ENCODE measurements at regions not wholly inside any gene's neighbourhood (a gene's known extent, or its start where the extent isn't known, plus 50 kb on each side); places are given as distances from the start of the nearest gene placed in this dataset.

DNA sequence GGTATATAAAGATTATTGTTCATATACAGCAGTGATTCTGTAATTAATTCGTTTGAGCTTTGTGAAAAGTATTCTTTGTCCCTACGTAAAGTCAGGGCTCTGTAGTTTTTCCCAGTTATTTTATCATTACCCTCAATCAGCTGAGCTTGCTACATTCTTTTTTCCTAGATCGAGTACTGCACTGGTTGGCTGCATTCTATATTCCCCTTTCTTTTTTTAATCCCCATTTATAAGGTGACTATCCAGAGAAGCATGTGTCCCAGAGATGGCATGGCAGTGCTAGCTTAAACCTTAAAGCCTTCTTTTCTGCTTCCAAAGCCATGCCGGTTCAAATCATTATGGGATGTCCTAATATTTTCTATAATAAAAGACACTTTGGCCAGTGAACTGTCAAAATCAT is 230.1 kb upstream of the CELF2 start:
- no peak overlapping the region for H3K27ac ChIP-seq (ENCODE audit: low read depth, low read length, poor library complexity, severe bottlenecking)
- H3K4me2 ChIP-seq (ENCODE audit: low read length): no peak overlapping the region
- no peaks in the 10 kb centered on the region for H3K27me3 ChIP-seq (ENCODE audit: insufficient read depth, low read length)
- no peak for TF ChIP-seq EZH2 (IDR thresholded peaks at IDR 0.05; ENCODE audit: borderline replicate concordance, low read length)
- no peak for TF ChIP-seq CTCF (IDR thresholded peaks at IDR 0.05; ENCODE audit: low read length)
- no peak overlapping the region for H3K9ac ChIP-seq (ENCODE audit: low read length)
- no peak overlapping the region for H3K4me3 ChIP-seq (ENCODE audit: low read depth, low read length, poor library complexity, severe bottlenecking)
- H3K36me3 ChIP-seq (ENCODE audit: insufficient read depth, low read length): no peaks in the 10 kb centered on the region
- H3K79me2 ChIP-seq (ENCODE audit: insufficient read depth, low read length): no peaks in the 10 kb centered on the region
- no peaks in the 10 kb centered on the region for H4K20me1 ChIP-seq (ENCODE audit: insufficient read depth, low read length)
- H3K9me3 ChIP-seq (ENCODE audit: low read length): no peaks in the 10 kb centered on the region
- no peaks in the 10 kb centered on the region for H3F3A ChIP-seq (ENCODE audit: insufficient read depth, low read length)
- no peaks in the 10 kb centered on the region for H3K4me1 ChIP-seq (ENCODE audit: insufficient read depth, low read length, severe bottlenecking)
- no peaks in the 10 kb centered on the region for H3K9me2 ChIP-seq (ENCODE audit: low read depth, low read length)
- no peak overlapping the region for H2AFZ ChIP-seq (ENCODE audit: low read length)

DNA sequence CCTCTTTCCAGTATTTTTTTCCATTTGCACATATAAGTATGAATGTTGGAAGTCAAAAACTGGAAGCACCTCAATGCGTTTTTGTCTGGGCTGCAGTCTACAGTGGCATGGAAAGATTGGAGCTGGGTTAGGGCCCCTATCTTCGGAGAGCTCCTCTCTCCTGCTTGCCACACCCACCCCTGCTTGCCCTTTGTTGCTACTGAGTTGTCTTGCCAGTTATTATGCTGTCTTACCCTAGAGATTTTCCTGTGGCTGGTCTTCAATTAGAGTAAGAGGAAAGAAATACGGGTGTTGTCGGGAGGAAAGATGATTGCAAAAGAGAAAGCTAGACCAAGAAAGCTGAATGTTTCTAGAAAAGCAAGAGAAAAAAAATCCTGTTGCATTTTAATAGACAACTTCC is 228.9 kb upstream of the CELF2 start:
- H3K9me3 ChIP-seq (ENCODE audit: low read length): no peaks in the 10 kb centered on the region
- H3K9me2 ChIP-seq (ENCODE audit: low read depth, low read length): no peaks in the 10 kb centered on the region
- no peaks in the 10 kb centered on the region for H3F3A ChIP-seq (ENCODE audit: insufficient read depth, low read length)
- H2AFZ ChIP-seq (ENCODE audit: low read length): no peak overlapping the region
- no peaks in the 10 kb centered on the region for H4K20me1 ChIP-seq (ENCODE audit: insufficient read depth, low read length)
- H3K27me3 ChIP-seq (ENCODE audit: insufficient read depth, low read length): no peaks in the 10 kb centered on the region
- no peak overlapping the region for H3K9ac ChIP-seq (ENCODE audit: low read length)
- H3K27ac ChIP-seq (ENCODE audit: low read depth, low read length, poor library complexity, severe bottlenecking): no peak overlapping the region
- TF ChIP-seq CTCF (IDR thresholded peaks at IDR 0.05; ENCODE audit: low read length): no peak
- TF ChIP-seq EZH2 (IDR thresholded peaks at IDR 0.05; ENCODE audit: borderline replicate concordance, low read length): no peak
- no peaks in the 10 kb centered on the region for H3K4me1 ChIP-seq (ENCODE audit: insufficient read depth, low read length, severe bottlenecking)
- no peaks in the 10 kb centered on the region for H3K36me3 ChIP-seq (ENCODE audit: insufficient read depth, low read length)
- no peak overlapping the region for H3K4me3 ChIP-seq (ENCODE audit: low read depth, low read length, poor library complexity, severe bottlenecking)
- H3K79me2 ChIP-seq (ENCODE audit: insufficient read depth, low read length): no peaks in the 10 kb centered on the region
- H3K4me2 ChIP-seq (ENCODE audit: low read length): no peak overlapping the region

DNA sequence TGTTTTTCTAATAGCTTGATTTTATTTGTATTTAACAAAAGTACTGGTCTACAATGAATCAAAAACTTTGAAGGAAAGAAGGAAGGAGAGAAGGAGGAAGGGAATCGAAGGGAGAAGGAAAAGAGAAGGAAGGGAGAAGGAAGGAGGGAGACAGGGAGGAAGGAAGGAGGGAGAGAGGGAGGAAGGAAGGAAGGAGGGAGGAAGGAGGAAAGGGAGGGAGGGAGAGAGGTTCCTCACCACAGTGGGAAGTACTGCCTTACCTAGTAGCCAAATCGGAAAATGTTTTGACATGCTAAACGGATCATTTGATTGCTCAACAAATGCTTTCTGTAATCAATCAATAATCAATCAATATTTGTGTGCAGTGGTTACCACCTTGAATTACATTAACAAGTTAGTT is 225.8 kb upstream of the CELF2 start:
- no peaks in the 10 kb centered on the region for H3K79me2 ChIP-seq (ENCODE audit: insufficient read depth, low read length)
- no peak overlapping the region for H3K4me3 ChIP-seq (ENCODE audit: low read depth, low read length, poor library complexity, severe bottlenecking)
- no peaks in the 10 kb centered on the region for H3K9me3 ChIP-seq (ENCODE audit: low read length)
- no peak overlapping the region for H3K9ac ChIP-seq (ENCODE audit: low read length)
- no peak overlapping the region for H3K27ac ChIP-seq (ENCODE audit: low read depth, low read length, poor library complexity, severe bottlenecking)
- no peaks in the 10 kb centered on the region for H4K20me1 ChIP-seq (ENCODE audit: insufficient read depth, low read length)
- H2AFZ ChIP-seq (ENCODE audit: low read length): no peak overlapping the region
- no peaks in the 10 kb centered on the region for H3K9me2 ChIP-seq (ENCODE audit: low read depth, low read length)
- H3F3A ChIP-seq (ENCODE audit: insufficient read depth, low read length): no peaks in the 10 kb centered on the region
- no peak overlapping the region for H3K4me2 ChIP-seq (ENCODE audit: low read length)
- TF ChIP-seq EZH2 (IDR thresholded peaks at IDR 0.05; ENCODE audit: borderline replicate concordance, low read length) (no peak), CTCF (IDR thresholded peaks at IDR 0.05; ENCODE audit: low read length) (no peak)
- no peaks in the 10 kb centered on the region for H3K4me1 ChIP-seq (ENCODE audit: insufficient read depth, low read length, severe bottlenecking)
- H3K36me3 ChIP-seq (ENCODE audit: insufficient read depth, low read length): no peaks in the 10 kb centered on the region
- no peaks in the 10 kb centered on the region for H3K27me3 ChIP-seq (ENCODE audit: insufficient read depth, low read length)
